ENCODE measurements at regions not wholly inside any gene's neighbourhood (a gene's known extent, or its start where the extent isn't known, plus 50 kb on each side); places are given as distances from the start of the nearest gene placed in this dataset.

- no peak for DNase-seq
These were observed 104.2 kb upstream of the DRD2 start for GRCh38 chr11:113579292-113579940.

- no peak for DNase-seq
These were observed 103.6 kb upstream of the DRD2 start for GRCh38 chr11:113578715-113579250.

- no peak for DNase-seq
These were observed 102.8 kb upstream of the DRD2 start for GRCh38 chr11:113578033-113578380.

GRCh38 chr11:113577356-113578032 lies 102.3 kb upstream of the DRD2 start:
- no peak for DNase-seq

- DNase-seq: no peak
These were observed 99.4 kb upstream of the DRD2 start for GRCh38 chr11:113574586-113574985.

- no peak for DNase-seq
These were observed 99.0 kb upstream of the DRD2 start for GRCh38 chr11:113574171-113574570.

- no peak for DNase-seq
These were observed 97.0 kb upstream of the DRD2 start for GRCh38 chr11:113572136-113572735.

GRCh38 chr11:113571531-113571930 lies 96.3 kb upstream of the DRD2 start:
- no peak for DNase-seq

GRCh38 chr11:113570906-113571305 lies 95.7 kb upstream of the DRD2 start:
- DNase-seq: no peak

GRCh38 chr11:113569391-113569790 lies 94.2 kb upstream of the DRD2 start:
- no peak for DNase-seq

- DNase-seq: no peak
These were observed 93.4 kb upstream of the DRD2 start for GRCh38 chr11:113568566-113568965.

GRCh38 chr11:113567867-113568544 lies 92.8 kb upstream of the DRD2 start:
- DNase-seq: no peak

GRCh38 chr11:113567097-113567496 lies 91.9 kb upstream of the DRD2 start:
- no peak for DNase-seq

GRCh38 chr11:113564527-113565130 lies 89.4 kb upstream of the DRD2 start:
- DNase-seq: no peak

- DNase-seq: no peak
These were observed 88.7 kb upstream of the DRD2 start for GRCh38 chr11:113563766-113564526.

GRCh38 chr11:113562981-113563461 lies 87.8 kb upstream of the DRD2 start:
- no peak for DNase-seq

- no peak for DNase-seq
These were observed 87.4 kb upstream of the DRD2 start for GRCh38 chr11:113562576-113562975.

- no peak for DNase-seq
These were observed 82.7 kb upstream of the DRD2 start for GRCh38 chr11:113557926-113558325.

GRCh38 chr11:113556036-113556435 lies 80.8 kb upstream of the DRD2 start:
- DNase-seq: no peak

- no peak for DNase-seq
These were observed 79.9 kb upstream of the DRD2 start for GRCh38 chr11:113555071-113555619.

GRCh38 chr11:113554526-113554925 lies 79.3 kb upstream of the DRD2 start:
- DNase-seq: no peak

GRCh38 chr11:113553915-113554314 lies 78.7 kb upstream of the DRD2 start:
- DNase-seq: no peak

Data from inflammatory macrophage treated with lipopolysaccharide for 4 hours (primary cell).